Neural progenitor cell (in vitro differentiated cells): ENCODE measurements at regions not wholly inside any gene's neighbourhood (a gene's known extent, or its start where the extent isn't known, plus 50 kb on each side); places are given as distances from the start of the nearest gene placed in this dataset.

Experiments
- DNase-seq: peaks from one replicate; pipeline ENCODE4 v3.0.0-alpha.2; 2016; ENCODE audit warnings: low spot score
- H2AFZ ChIP-seq: fragments of 200-600 bp; sonication (generic); replicated peaks from 2 replicates; pipeline ENCODE4 v1.6.1; 2016; ENCODE audit warnings: antibody characterized with exemption
- H3F3A ChIP-seq: fragments of 200-600 bp; sonication (generic); 2 replicates; pipeline ENCODE4 v1.6.1; 2016; ENCODE audit warnings: antibody characterized with exemption, low read depth
- H3K27ac ChIP-seq: fragments of 200-600 bp; sonication (generic); 2 replicates; pipeline ENCODE4 v1.5.1; 2016; ENCODE audit warnings: mild to moderate bottlenecking
- H3K27me3 ChIP-seq: fragments of 200-600 bp; sonication (generic); 2 replicates; pipeline ENCODE4 v1.6.1; 2016; ENCODE audit warnings: mild to moderate bottlenecking, moderate library complexity
- H3K36me3 ChIP-seq: fragments of 200-600 bp; sonication (generic); 2 replicates; pipeline ENCODE4 v1.5.1; 2016
- H3K4me1 ChIP-seq: fragments of 200-600 bp; sonication (generic); 2 replicates; pipeline ENCODE4 v1.6.1; 2016; ENCODE audit warnings: mixed run types
- H3K4me2 ChIP-seq: fragments of 200-600 bp; sonication (generic); 2 replicates; pipeline ENCODE4 v1.6.1; 2016
- H3K4me3 ChIP-seq: fragments of 200-600 bp; sonication (generic); 2 replicates; pipeline ENCODE4 v1.5.1; 2016
- H3K79me2 ChIP-seq: fragments of 200-600 bp; sonication (generic); 2 replicates; pipeline ENCODE4 v1.6.1; 2016; ENCODE audit warnings: low read depth
- H3K9ac ChIP-seq: fragments of 200-600 bp; sonication (generic); 2 replicates; pipeline ENCODE4 v1.6.1; 2016
- H3K9me3 ChIP-seq: fragments of 200-600 bp; sonication (generic); 2 replicates; pipeline ENCODE4 v1.5.1; 2016; ENCODE audit warnings: low read depth
- H4K20me1 ChIP-seq: fragments of 200-600 bp; sonication (generic); 2 replicates; pipeline ENCODE4 v1.6.1; 2016; ENCODE audit warnings: low read depth
- H3K27ac Mint-ChIP-seq: 3 replicates; pipeline ENCODE4 v1.8.0; 2021; ENCODE audit warnings: mixed read lengths
- H3K27me3 Mint-ChIP-seq: 2 replicates; pipeline ENCODE4 v1.8.0; 2022; ENCODE audit warnings: low read depth, mild to moderate bottlenecking, inconsistent platforms, moderate library complexity, mixed read lengths; ENCODE audit not compliant: insufficient read depth
- H3K36me3 Mint-ChIP-seq: 3 replicates; pipeline ENCODE4 v1.8.0; 2021; ENCODE audit warnings: mixed read lengths
- H3K4me1 Mint-ChIP-seq: 3 replicates; pipeline ENCODE4 v1.8.0; 2021; ENCODE audit warnings: mixed read lengths
- H3K4me3 Mint-ChIP-seq: 3 replicates; pipeline ENCODE4 v1.8.0; 2021; ENCODE audit warnings: mild to moderate bottlenecking, moderate library complexity, mixed read lengths
- H3K9me3 Mint-ChIP-seq: 3 replicates; pipeline ENCODE4 v1.8.0; 2020; ENCODE audit warnings: mixed read lengths
- EZH2 ChIP-seq: fragments of 200-600 bp; sonication (generic); IDR thresholded peaks from 2 replicates; pipeline ENCODE4 v1.6.1; 2017; ENCODE audit warnings: antibody characterized with exemption, mild to moderate bottlenecking, moderate library complexity
- EZH2phosphoT487 ChIP-seq: fragments of 200-600 bp; sonication (generic); IDR thresholded peaks from 2 replicates; pipeline ENCODE4 v1.6.1; 2017; ENCODE audit warnings: antibody characterized with exemption
- TF ChIP-seq, protein P1 (sequence below): fragments of 200-600 bp; sonication (generic); IDR thresholded peaks from 2 replicates; pipeline ENCODE4 v1.5.1; 2017; ENCODE audit warnings: antibody characterized with exemption, mild to moderate bottlenecking

DNA sequence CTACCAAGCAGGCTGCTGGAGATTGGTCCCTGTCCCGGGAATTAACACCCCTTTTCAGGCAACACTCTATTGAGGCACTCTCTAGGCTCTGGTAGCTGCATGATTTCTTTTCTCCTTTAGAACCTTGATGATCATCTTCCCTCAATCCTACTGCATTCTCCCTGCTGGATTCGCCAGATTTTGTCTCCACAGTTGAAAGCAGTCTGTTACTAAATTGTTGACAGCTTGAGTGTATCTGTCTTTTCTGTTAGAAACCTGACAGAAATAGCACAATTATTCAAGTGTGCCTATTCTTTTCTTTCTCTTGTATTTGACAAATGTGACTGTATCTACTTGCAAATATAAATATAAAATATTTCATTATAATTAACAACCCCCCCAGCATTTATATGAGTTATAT lies 830.8 kb upstream of the CADM2 start:
- H3K9me3 Mint-ChIP-seq, result no peaks in the 10 kb centered on the region
- no peak overlapping the region for H3K4me3 Mint-ChIP-seq
- no peak overlapping the region for H3K4me2 ChIP-seq
- peak overlapping the region; percentile 19 for H2AFZ ChIP-seq
- peaks cover 8% of the 10 kb centered on the region for H3K4me1 ChIP-seq
- H3K4me1 Mint-ChIP-seq, result peaks cover 3% of the 10 kb centered on the region
- H4K20me1 ChIP-seq, result no peaks in the 10 kb centered on the region
- H3K4me3 ChIP-seq, result no peak overlapping the region
- H3K27me3 ChIP-seq, result no peaks in the 10 kb centered on the region
- no peaks in the 10 kb centered on the region for H3K36me3 Mint-ChIP-seq
- TF ChIP-seq EZH2, result no peak
- TF ChIP-seq, protein P1, sequence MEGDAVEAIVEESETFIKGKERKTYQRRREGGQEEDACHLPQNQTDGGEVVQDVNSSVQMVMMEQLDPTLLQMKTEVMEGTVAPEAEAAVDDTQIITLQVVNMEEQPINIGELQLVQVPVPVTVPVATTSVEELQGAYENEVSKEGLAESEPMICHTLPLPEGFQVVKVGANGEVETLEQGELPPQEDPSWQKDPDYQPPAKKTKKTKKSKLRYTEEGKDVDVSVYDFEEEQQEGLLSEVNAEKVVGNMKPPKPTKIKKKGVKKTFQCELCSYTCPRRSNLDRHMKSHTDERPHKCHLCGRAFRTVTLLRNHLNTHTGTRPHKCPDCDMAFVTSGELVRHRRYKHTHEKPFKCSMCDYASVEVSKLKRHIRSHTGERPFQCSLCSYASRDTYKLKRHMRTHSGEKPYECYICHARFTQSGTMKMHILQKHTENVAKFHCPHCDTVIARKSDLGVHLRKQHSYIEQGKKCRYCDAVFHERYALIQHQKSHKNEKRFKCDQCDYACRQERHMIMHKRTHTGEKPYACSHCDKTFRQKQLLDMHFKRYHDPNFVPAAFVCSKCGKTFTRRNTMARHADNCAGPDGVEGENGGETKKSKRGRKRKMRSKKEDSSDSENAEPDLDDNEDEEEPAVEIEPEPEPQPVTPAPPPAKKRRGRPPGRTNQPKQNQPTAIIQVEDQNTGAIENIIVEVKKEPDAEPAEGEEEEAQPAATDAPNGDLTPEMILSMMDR, result no peak
- no peak for TF ChIP-seq EZH2phosphoT487
- H3K36me3 ChIP-seq, result no peaks in the 10 kb centered on the region
- H3K27me3 Mint-ChIP-seq, result no peaks in the 10 kb centered on the region
- DNase-seq, result no peak
- no peaks in the 10 kb centered on the region for H3K9me3 ChIP-seq
- no peaks in the 10 kb centered on the region for H3K79me2 ChIP-seq
- no peak overlapping the region for H3K9ac ChIP-seq
- no peak overlapping the region for H3K27ac Mint-ChIP-seq
- no peaks in the 10 kb centered on the region for H3F3A ChIP-seq
- H3K27ac ChIP-seq, result no peak overlapping the region

DNA sequence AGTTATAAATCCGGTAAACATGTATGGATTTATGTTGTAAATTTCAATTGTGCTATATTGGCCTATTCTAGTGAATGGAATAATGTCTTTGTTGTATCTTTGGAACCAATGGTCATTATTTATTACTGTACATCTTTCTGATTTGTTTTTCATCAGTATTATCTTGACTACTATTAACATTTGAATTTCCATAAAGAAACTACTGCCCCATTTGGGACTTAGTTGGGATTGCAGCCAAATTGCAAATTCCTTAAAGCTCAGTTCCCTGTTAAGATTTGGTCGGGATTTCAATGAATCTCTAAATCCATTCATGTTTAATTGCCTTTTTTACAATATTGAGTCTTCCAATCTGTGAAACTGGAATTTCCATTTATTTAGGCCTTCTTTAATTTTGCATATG lies 822.4 kb upstream of the CADM2 start:
- Histone ChIP-seq H3K4me1 (peaks cover 11% of the 10 kb centered on the region), H3K9ac (no peak overlapping the region), H3K27me3 (no peaks in the 10 kb centered on the region), H3K4me3 (no peak overlapping the region), H3F3A (no peaks in the 10 kb centered on the region), H3K9me3 (no peaks in the 10 kb centered on the region), H3K36me3 (no peaks in the 10 kb centered on the region), H2AFZ (no peak overlapping the region), H3K27ac (no peak overlapping the region), H3K4me2 (no peak overlapping the region), H3K79me2 (no peaks in the 10 kb centered on the region), H4K20me1 (no peaks in the 10 kb centered on the region)
- no peaks in the 10 kb centered on the region for H3K27me3 Mint-ChIP-seq
- TF ChIP-seq EZH2phosphoT487, result no peak
- TF ChIP-seq, protein P1, result peak; percentile 49
- peak; percentile 8 for DNase-seq
- H3K36me3 Mint-ChIP-seq, result no peaks in the 10 kb centered on the region
- H3K27ac Mint-ChIP-seq, result no peak overlapping the region
- H3K9me3 Mint-ChIP-seq, result no peaks in the 10 kb centered on the region
- H3K4me3 Mint-ChIP-seq, result no peak overlapping the region
- H3K4me1 Mint-ChIP-seq, result peaks cover 5% of the 10 kb centered on the region

- H3K27ac ChIP-seq, result no peak overlapping the region
- H3K4me1 ChIP-seq, result no peaks in the 10 kb centered on the region
- H4K20me1 ChIP-seq, result no peaks in the 10 kb centered on the region
- TF ChIP-seq, protein P1, result no peak
- TF ChIP-seq EZH2phosphoT487 (no peak), EZH2 (no peak)
- Mint-ChIP-seq H3K4me3 (no peak overlapping the region), H3K27ac (no peak overlapping the region), H3K4me1 (no peaks in the 10 kb centered on the region), H3K9me3 (no peaks in the 10 kb centered on the region), H3K27me3 (no peaks in the 10 kb centered on the region), H3K36me3 (no peaks in the 10 kb centered on the region)
- no peak overlapping the region for H3K4me3 ChIP-seq
- H3K4me2 ChIP-seq, result no peak overlapping the region
- H3K36me3 ChIP-seq, result no peaks in the 10 kb centered on the region
- no peaks in the 10 kb centered on the region for H3K79me2 ChIP-seq
- no peak for DNase-seq
- no peak overlapping the region for H3K9ac ChIP-seq
- H3K9me3 ChIP-seq, result no peaks in the 10 kb centered on the region
- H2AFZ ChIP-seq, result no peak overlapping the region
- H3K27me3 ChIP-seq, result no peaks in the 10 kb centered on the region
- no peaks in the 10 kb centered on the region for H3F3A ChIP-seq
Observed at GRCh38 chr3:84140631-84141030, 818.2 kb upstream of the CADM2 start.

- no peaks in the 10 kb centered on the region for H3K27me3 ChIP-seq
- H3K36me3 ChIP-seq, result no peaks in the 10 kb centered on the region
- H3K4me3 ChIP-seq, result no peak overlapping the region
- H3K4me1 ChIP-seq, result no peaks in the 10 kb centered on the region
- H3K27ac ChIP-seq, result no peak overlapping the region
- Mint-ChIP-seq H3K27ac (no peak overlapping the region), H3K9me3 (no peaks in the 10 kb centered on the region), H3K4me3 (no peak overlapping the region), H3K27me3 (no peaks in the 10 kb centered on the region), H3K4me1 (no peaks in the 10 kb centered on the region), H3K36me3 (no peaks in the 10 kb centered on the region)
- TF ChIP-seq, protein P1, result no peak
- TF ChIP-seq EZH2 (no peak), EZH2phosphoT487 (no peak)
- H3K4me2 ChIP-seq, result no peak overlapping the region
- no peak overlapping the region for H3K9ac ChIP-seq
- no peak overlapping the region for H2AFZ ChIP-seq
- H4K20me1 ChIP-seq, result no peaks in the 10 kb centered on the region
- no peaks in the 10 kb centered on the region for H3K79me2 ChIP-seq
- no peaks in the 10 kb centered on the region for H3F3A ChIP-seq
- no peaks in the 10 kb centered on the region for H3K9me3 ChIP-seq
- DNase-seq, result no peak
Observed at GRCh38 chr3:84141571-84141970, 817.2 kb upstream of the CADM2 start.
